Urinary bladder (tissue), 3 donors: ENCODE measurements at regions not wholly inside any gene's neighbourhood (a gene's known extent, or its start where the extent isn't known, plus 50 kb on each side); places are given as distances from the start of the nearest gene placed in this dataset.

Experiments used
- DNase-seq: peaks from one replicate; pipeline ENCODE4 v3.0.0-alpha.2; 2015; ENCODE audit errors: extremely low spot score
- H3K27ac ChIP-seq: one replicate; pipeline ENCODE4 v1.5.1; 2013; ENCODE audit warnings: low read depth, mild to moderate bottlenecking, moderate library complexity
- H3K36me3 ChIP-seq: one replicate; pipeline ENCODE4 v1.6.1; 2013; ENCODE audit warnings: mild to moderate bottlenecking, moderate library complexity; ENCODE audit not compliant: insufficient read depth
- H3K4me1 ChIP-seq: one replicate; pipeline ENCODE4 v1.6.1; 2013; ENCODE audit warnings: mild to moderate bottlenecking, moderate library complexity; ENCODE audit not compliant: insufficient read depth
- H3K4me3 ChIP-seq: one replicate; pipeline ENCODE4 v1.5.1; 2013; ENCODE audit warnings: low read depth, low read length
- whole genome bisulfite sequencing: extraction: QIAGEN DNeasy Blood & Tissue Kit; methylation state at CpG from one replicate; pipeline ENCODE4 v1.1.7; 2013; 5-methylcytosine and 5-hydroxymethylcytosine counted together
- donor health status: healthy with polysubstance abuse.
- donor health status: healthy.

DNA sequence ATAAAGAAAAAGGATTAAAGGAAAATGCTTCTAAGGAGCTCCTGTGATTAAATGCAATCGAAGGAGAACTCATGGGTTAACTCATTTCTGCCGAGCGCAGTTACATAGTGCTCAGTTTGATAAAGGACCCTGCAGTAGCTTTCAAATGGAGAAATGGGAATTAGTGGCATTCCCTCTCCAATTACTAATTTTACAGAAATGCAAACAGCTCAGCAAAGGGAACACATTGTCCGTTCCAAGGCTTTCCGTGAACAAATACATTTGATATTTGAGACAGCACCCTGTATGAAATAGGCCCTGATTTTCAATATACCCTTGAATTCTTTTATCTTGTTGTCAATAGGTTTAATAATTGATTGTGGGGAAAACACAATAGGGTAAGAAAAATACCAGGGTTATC is 375.9 kb upstream of the TSHZ2 start:
- Histone ChIP-seq H3K36me3 (no peaks in the 10 kb centered on the region), H3K4me3 (no peak overlapping the region), H3K4me1 (no peaks in the 10 kb centered on the region), H3K27ac (no peak overlapping the region)
- 81% methylated on average over 5 of the region's 5 CpGs for WGBS
- DNase-seq = no peak

GRCh38 chr20:52595518-52595917 is 376.6 kb upstream of the TSHZ2 start:
- no peaks in the 10 kb centered on the region for H3K36me3 ChIP-seq
- no peaks in the 10 kb centered on the region for H3K4me1 ChIP-seq
- 63% methylated on average over 1 of the region's 1 CpG for WGBS

GRCh38 chr20:52593654-52594053 is 378.5 kb upstream of the TSHZ2 start:
- 55% methylated on average over 5 of the region's 5 CpGs for WGBS

More at GRCh38 chr20:52595518-52595917, 376.6 kb upstream of the TSHZ2 start:
- DNase-seq = no peak
- no peak overlapping the region for H3K4me3 ChIP-seq
- no peak overlapping the region for H3K27ac ChIP-seq

DNA sequence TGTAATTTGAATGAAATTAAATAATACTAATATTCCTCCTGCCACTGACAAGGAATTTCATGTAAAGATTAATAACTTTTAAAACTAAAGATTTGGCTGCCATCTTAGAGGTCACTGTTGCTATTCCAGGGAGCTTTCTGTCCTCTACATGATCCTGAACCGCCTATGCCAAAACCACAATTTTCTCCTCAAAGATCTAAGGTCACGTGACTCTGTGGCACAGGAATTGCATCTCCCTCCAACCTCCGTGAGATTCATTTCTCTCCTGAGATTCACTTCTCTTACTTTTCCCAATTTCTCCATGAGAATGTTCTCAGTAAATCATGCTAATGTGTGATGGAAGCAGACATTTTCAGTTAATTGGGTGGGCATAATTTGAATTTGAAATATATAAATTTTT is 379.6 kb upstream of the TSHZ2 start:
- H3K36me3 ChIP-seq = no peaks in the 10 kb centered on the region
- no peak overlapping the region for H3K27ac ChIP-seq
- no peaks in the 10 kb centered on the region for H3K4me1 ChIP-seq
- WGBS = 93% methylated on average over 3 of the region's 3 CpGs
- H3K4me3 ChIP-seq = no peak overlapping the region
- DNase-seq = no peak

More at GRCh38 chr20:52593654-52594053, 378.5 kb upstream of the TSHZ2 start:
- H3K36me3 ChIP-seq = no peaks in the 10 kb centered on the region
- no peak overlapping the region for H3K27ac ChIP-seq
- DNase-seq = no peak
- H3K4me1 ChIP-seq = no peaks in the 10 kb centered on the region
- H3K4me3 ChIP-seq = no peak overlapping the region

DNA sequence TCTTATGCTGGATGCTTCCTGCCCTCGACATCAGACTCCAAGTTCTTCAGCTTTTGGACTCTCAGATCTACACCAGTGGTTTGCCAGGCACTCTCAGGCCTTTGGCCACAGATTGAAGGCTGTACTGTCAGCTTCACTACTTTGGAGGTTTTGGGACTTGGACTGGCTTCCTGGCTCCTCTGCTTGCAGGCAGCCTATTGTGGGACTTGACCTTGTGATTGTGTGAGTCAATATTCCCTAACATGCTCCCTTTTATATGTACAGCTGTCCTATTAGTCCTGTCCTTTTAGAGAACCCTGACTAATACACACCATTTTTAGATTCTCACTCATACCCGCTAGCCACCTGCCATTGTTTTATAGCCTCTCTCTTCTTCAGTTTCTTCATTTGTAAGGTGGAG is 382.1 kb upstream of the TSHZ2 start:
- Histone ChIP-seq H3K36me3 (no peaks in the 10 kb centered on the region), H3K4me3 (no peak overlapping the region), H3K27ac (no peak overlapping the region), H3K4me1 (no peaks in the 10 kb centered on the region)
- 91% methylated on average over 2 of the region's 2 CpGs for WGBS
- no peak for DNase-seq

DNA sequence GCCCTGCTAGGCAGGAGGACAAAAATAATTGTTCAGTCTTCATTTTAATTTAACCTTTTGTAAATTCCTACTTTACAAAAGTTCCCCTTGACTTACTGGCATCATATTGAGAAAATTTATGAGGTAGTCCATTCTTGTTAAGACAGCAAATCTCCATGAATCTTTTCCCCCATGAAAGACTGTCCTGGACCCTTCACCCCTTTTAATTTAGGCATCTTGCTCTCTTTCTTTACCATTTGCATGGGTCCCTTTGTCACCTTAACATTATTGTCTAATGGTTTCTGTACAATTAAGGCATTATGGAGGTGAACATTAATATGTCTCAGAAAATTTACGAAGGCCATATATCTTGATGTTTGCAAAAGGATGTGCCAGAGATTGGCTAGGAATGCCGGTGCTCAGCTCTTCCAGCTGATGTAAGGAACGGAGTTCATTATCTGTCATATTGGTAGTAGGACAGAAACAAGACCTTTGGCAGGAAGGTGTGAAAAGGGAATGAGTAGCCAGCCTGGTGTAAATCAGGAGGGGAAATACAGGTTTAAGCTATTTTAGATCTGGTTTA is 382.8 kb upstream of the TSHZ2 start:
- no peak for DNase-seq
- 60% methylated on average over 3 of the region's 3 CpGs for WGBS
- no peaks in the 10 kb centered on the region for H3K36me3 ChIP-seq
- no peaks in the 10 kb centered on the region for H3K4me1 ChIP-seq
- H3K27ac ChIP-seq = no peak overlapping the region
- H3K4me3 ChIP-seq = no peak overlapping the region

GRCh38 chr20:52586660-52587059 is 385.5 kb upstream of the TSHZ2 start:
- Histone ChIP-seq H3K27ac (no peak overlapping the region), H3K36me3 (no peaks in the 10 kb centered on the region), H3K4me1 (no peaks in the 10 kb centered on the region), H3K4me3 (no peak overlapping the region)
- DNase-seq = no peak

- DNase-seq = no peak
- Histone ChIP-seq H3K4me3 (no peak overlapping the region), H3K4me1 (no peaks in the 10 kb centered on the region), H3K36me3 (no peaks in the 10 kb centered on the region), H3K27ac (no peak overlapping the region)
- WGBS = 95% methylated on average over 2 of the region's 2 CpGs
Observed at GRCh38 chr20:52585333-52585732, 386.8 kb upstream of the TSHZ2 start.

DNA sequence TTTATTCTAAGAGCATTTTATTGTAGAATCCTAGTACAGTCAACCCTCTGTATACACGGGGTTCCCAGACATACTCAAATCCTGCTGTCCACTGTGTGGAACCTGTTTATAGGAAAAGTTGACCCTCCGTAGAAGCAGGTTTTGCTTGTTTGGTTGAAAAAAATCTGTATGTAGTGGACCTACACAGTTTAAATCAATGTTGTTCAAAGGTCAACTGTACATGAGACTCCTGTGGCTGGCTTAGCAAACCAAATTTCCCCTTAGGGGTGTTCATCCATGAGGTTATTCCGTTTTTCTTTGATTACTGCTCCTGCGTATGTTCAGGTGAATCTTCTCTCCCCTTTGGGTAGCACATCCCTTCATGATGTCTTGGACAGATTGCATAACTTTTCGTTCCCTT is 387.0 kb upstream of the ZFP64 start:
- no peak overlapping the region for H3K4me3 ChIP-seq
- no peak for DNase-seq
- H3K4me1 ChIP-seq = no peaks in the 10 kb centered on the region
- 83% methylated on average over 5 of the region's 5 CpGs for WGBS
- H3K36me3 ChIP-seq = no peaks in the 10 kb centered on the region
- no peak overlapping the region for H3K27ac ChIP-seq

DNA sequence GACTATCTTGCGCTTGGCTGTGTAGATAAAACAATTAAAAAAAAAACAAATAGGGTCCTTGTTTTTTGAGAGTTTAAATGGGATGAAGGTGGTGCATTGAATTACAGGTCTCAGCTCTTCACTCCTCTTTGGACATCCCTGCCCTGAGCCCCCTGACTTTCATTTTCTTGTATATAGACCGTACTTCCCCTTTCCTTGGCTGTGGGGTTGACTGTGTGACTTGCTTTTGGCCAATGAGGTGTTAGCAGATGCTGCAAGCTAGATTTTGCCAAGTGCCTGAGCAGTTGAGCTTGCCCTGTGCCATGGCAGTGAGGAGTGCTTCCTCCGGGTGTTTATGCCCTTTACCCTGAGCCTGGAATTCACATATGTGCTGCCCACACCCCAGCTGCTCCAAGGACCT is 386.1 kb upstream of the ZFP64 start:
- H3K4me3 ChIP-seq = no peak overlapping the region
- H3K4me1 ChIP-seq = no peaks in the 10 kb centered on the region
- 91% methylated on average over 3 of the region's 3 CpGs for WGBS
- no peak overlapping the region for H3K27ac ChIP-seq
- H3K36me3 ChIP-seq = no peaks in the 10 kb centered on the region
- no peak for DNase-seq

DNA sequence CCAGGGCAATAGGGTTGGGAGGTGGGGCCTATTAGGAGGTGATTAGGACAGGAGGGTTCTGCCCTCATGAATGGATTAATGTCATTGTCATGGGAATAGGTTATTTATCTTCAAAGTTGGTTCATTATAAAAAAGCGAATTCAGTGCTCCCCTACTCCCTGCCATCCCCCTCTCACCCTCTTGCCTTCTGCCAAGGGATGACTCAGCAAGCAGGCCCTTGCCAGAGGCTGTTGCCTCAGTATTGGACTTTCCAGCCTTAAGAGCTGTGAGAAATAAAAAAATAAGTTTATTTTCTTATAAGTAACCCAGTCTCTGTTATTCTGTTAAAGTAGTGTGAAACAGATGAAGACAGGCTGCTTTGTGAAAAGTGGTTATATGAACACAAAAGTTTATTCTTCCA is 381.1 kb upstream of the ZFP64 start:
- Histone ChIP-seq H3K27ac (no peak overlapping the region), H3K36me3 (no peaks in the 10 kb centered on the region), H3K4me3 (no peak overlapping the region), H3K4me1 (no peaks in the 10 kb centered on the region)
- no peak for DNase-seq
- 72% methylated on average over 1 of the region's 1 CpG for WGBS

DNA sequence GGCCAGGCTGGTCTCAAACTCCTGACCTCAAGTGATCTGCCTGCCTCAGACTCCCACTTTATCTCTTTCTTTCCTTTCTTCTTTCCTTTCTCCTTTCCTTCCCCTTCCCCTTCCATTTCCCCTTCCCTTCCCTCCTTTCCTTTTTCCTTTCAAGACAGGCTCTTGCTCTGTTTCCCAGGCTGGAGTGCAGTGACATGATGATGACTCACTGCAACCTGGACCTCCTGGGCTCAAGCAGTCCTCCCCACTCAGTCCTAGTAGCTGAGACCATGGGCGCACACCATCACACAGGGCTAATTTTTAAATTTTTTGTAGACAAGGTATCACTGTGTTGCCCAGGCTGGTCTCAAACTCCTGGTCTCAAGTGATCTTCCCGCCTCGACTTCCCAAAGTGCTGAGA is 377.6 kb upstream of the ZFP64 start:
- 96% methylated on average over 3 of the region's 3 CpGs for WGBS
- no peaks in the 10 kb centered on the region for H3K4me1 ChIP-seq
- no peaks in the 10 kb centered on the region for H3K36me3 ChIP-seq
- no peak overlapping the region for H3K27ac ChIP-seq
- no peak overlapping the region for H3K4me3 ChIP-seq
- no peak for DNase-seq

DNA sequence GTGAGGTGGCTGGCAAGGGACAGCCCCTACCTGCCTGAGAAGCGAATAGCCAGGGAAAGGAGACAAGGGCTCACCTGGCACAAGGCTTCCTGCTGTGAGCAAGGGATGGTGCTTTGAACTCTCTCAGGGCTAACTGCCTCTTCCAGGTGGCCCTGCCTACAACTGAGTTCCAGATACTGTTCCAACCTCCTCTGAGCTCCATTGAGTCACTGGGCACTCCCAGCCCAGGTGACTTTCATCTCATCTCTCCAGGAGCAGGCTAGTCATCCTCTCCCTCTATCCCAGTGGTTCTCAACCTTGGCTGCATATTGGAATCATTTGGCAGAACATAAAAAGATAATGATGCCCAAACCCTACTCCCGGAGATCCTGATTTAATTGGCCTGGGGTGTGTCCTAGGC is 374.0 kb upstream of the ZFP64 start:
- Histone ChIP-seq H3K4me3 (no peak overlapping the region), H3K4me1 (no peaks in the 10 kb centered on the region), H3K27ac (no peak overlapping the region), H3K36me3 (no peaks in the 10 kb centered on the region)
- WGBS = 91% methylated on average over 2 of the region's 2 CpGs
- DNase-seq = no peak

GRCh38 chr20:52564594-52564993 is 373.0 kb upstream of the ZFP64 start:
- WGBS = 94% methylated on average over 4 of the region's 4 CpGs
- Histone ChIP-seq H3K4me1 (no peaks in the 10 kb centered on the region), H3K4me3 (no peak overlapping the region), H3K27ac (no peak overlapping the region), H3K36me3 (no peaks in the 10 kb centered on the region)
- DNase-seq = no peak
